Activated naive CD4-positive, alpha-beta T cell treated with anti-CD3 and anti-CD28 coated beads for 36 hours (primary cell): ENCODE measurements at regions not wholly inside any gene's neighbourhood (a gene's known extent, or its start where the extent isn't known, plus 50 kb on each side); places are given as distances from the start of the nearest gene placed in this dataset.

Experiments used
- CTCF ChIA-PET: fragments of 350-600 bp; sonication (Branson Sonifier 250); formaldehyde crosslinking; loops from one replicate; lab custom pipeline; 2021; ENCODE audit warnings: antibody characterized with exemption; lab: Charles Lee
- DNase-seq: peaks from one replicate; pipeline ENCODE4 v3.0.0-alpha.2; 2020
- H3K27ac Mint-ChIP-seq: one replicate; pipeline ENCODE4 v1.8.0; 2021; ENCODE audit warnings: mild to moderate bottlenecking, mixed read lengths
- H3K27me3 Mint-ChIP-seq: one replicate; pipeline ENCODE4 v1.8.0; 2021; ENCODE audit warnings: low read depth, mixed read lengths
- H3K36me3 Mint-ChIP-seq: one replicate; pipeline ENCODE4 v1.8.0; 2021; ENCODE audit warnings: low read depth, mixed read lengths
- H3K4me1 Mint-ChIP-seq: one replicate; pipeline ENCODE4 v1.8.0; 2021; ENCODE audit warnings: low read depth, mixed read lengths
- H3K4me3 Mint-ChIP-seq: one replicate; pipeline ENCODE4 v1.8.0; 2021; ENCODE audit warnings: mild to moderate bottlenecking, moderate library complexity, mixed read lengths
- H3K9me3 Mint-ChIP-seq: one replicate; pipeline ENCODE4 v1.8.0; 2021; ENCODE audit warnings: mixed read lengths
- intact Hi-C: fragments of 100-400 bp; cut with micrococcal nuclease; formaldehyde crosslinking; loops from one replicate; pipeline ENCODE4 v1.15.1; 2023

DNA sequence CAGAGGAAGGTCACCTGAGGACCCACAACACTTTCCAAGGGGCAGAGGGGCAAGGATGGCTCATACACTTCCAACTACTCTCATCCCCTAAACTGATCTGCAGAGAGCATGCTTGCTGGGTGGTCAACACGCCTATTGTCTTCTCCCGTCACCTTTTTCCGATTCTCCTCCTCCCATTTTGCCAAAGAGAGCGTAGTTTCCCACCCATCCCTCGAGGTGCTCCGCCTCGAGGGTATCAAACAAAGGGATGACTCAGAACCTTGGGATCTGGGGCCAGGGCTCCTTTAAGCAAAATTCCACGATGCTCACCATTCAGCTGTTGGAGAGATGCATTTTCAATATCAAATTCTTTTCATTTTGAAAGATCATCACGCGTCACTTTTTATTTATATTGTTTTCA lies 507.5 kb upstream of the SULF2 start:
- Mint-ChIP-seq H3K36me3 (no peaks in the 10 kb centered on the region), H3K27me3 (peaks cover 7% of the 10 kb centered on the region), H3K4me3 (no peak overlapping the region), H3K9me3 (no peaks in the 10 kb centered on the region), H3K4me1 (no peaks in the 10 kb centered on the region), H3K27ac (no peak overlapping the region)
- no peak for DNase-seq
- CTCF ChIA-PET = no interaction called here
- intact Hi-C loops = no loop called here

DNA sequence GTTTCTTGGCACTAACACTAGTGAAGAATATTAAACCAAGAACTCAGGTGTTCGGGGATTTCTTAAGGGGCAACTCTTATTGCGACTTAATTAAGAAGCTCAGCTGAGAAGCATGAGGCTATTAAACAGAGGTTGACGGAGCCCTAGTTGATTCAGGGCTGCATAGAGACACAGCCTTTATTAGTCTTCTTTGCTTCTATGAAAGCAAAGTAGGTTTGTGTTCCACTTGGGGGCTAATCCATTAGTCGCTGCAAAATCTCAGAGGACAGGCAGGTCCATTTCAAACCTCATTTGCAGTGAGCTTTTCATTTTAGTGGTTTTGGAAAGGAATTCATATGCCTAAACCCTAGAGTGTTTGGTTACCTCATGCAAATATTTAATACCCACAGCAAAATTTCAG lies 506.6 kb upstream of the SULF2 start:
- CTCF ChIA-PET = no interaction called here
- peaks cover 7% of the 10 kb centered on the region for H3K27me3 Mint-ChIP-seq
- H3K4me3 Mint-ChIP-seq = no peak overlapping the region
- no peaks in the 10 kb centered on the region for H3K9me3 Mint-ChIP-seq
- H3K4me1 Mint-ChIP-seq = no peaks in the 10 kb centered on the region
- DNase-seq = no peak
- no peaks in the 10 kb centered on the region for H3K36me3 Mint-ChIP-seq
- no peak overlapping the region for H3K27ac Mint-ChIP-seq
- intact Hi-C loops = no loop called here

GRCh38 chr20:48288930-48289507 lies 503.7 kb upstream of the SULF2 start:
- no peak for DNase-seq
- CTCF ChIA-PET = no interaction called here
- Mint-ChIP-seq H3K36me3 (no peaks in the 10 kb centered on the region), H3K27me3 (peaks cover 7% of the 10 kb centered on the region), H3K4me3 (no peak overlapping the region), H3K9me3 (no peaks in the 10 kb centered on the region), H3K27ac (no peak overlapping the region), H3K4me1 (no peaks in the 10 kb centered on the region)
- intact Hi-C loops = no loop called here

GRCh38 chr20:48287552-48288170 lies 502.4 kb upstream of the SULF2 start:
- Mint-ChIP-seq H3K27ac (no peak overlapping the region), H3K4me1 (no peaks in the 10 kb centered on the region), H3K27me3 (peaks cover 5% of the 10 kb centered on the region), H3K9me3 (no peaks in the 10 kb centered on the region), H3K36me3 (no peaks in the 10 kb centered on the region), H3K4me3 (no peak overlapping the region)
- intact Hi-C loops = no loop called here
- no peak for DNase-seq
- CTCF ChIA-PET = no interaction called here

GRCh38 chr20:48287021-48287494 lies 501.8 kb upstream of the SULF2 start:
- no peaks in the 10 kb centered on the region for H3K36me3 Mint-ChIP-seq
- no peaks in the 10 kb centered on the region for H3K9me3 Mint-ChIP-seq
- H3K4me1 Mint-ChIP-seq = no peaks in the 10 kb centered on the region
- H3K27ac Mint-ChIP-seq = no peak overlapping the region
- DNase-seq = no peak
- intact Hi-C loops = no loop called here
- no peak overlapping the region for H3K4me3 Mint-ChIP-seq
- H3K27me3 Mint-ChIP-seq = peaks cover 5% of the 10 kb centered on the region
- CTCF ChIA-PET = no interaction called here

GRCh38 chr20:48286601-48287000 lies 501.3 kb upstream of the SULF2 start:
- intact Hi-C loops = no loop called here
- DNase-seq = no peak
- no peaks in the 10 kb centered on the region for H3K36me3 Mint-ChIP-seq
- H3K27me3 Mint-ChIP-seq = peaks cover 5% of the 10 kb centered on the region
- no peak overlapping the region for H3K4me3 Mint-ChIP-seq
- H3K4me1 Mint-ChIP-seq = no peaks in the 10 kb centered on the region
- CTCF ChIA-PET = no interaction called here
- no peak overlapping the region for H3K27ac Mint-ChIP-seq
- no peaks in the 10 kb centered on the region for H3K9me3 Mint-ChIP-seq

DNA sequence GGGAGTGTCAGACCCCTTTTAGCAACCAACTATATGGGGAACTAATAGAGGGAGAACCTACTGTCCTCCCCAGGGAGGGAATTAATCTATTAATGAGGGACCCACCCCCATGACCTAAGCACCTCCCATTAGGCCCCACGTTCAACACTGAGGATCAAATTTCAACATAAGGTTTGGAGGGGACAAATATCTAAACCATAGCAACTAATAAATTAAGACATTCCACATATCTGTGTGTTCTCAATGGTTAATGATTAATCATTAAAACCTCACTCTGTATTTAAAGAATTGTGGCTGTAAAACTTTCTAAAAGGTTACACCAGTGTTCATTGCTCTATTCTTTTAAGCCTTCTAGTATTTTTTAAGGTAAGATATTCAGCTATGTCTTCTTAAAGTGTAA lies 500.4 kb upstream of the SULF2 start:
- H3K9me3 Mint-ChIP-seq = no peaks in the 10 kb centered on the region
- DNase-seq = no peak
- H3K36me3 Mint-ChIP-seq = no peaks in the 10 kb centered on the region
- peaks cover 5% of the 10 kb centered on the region for H3K27me3 Mint-ChIP-seq
- H3K4me1 Mint-ChIP-seq = no peaks in the 10 kb centered on the region
- intact Hi-C loops = no loop called here
- CTCF ChIA-PET = no interaction called here
- H3K27ac Mint-ChIP-seq = no peak overlapping the region
- no peak overlapping the region for H3K4me3 Mint-ChIP-seq

DNA sequence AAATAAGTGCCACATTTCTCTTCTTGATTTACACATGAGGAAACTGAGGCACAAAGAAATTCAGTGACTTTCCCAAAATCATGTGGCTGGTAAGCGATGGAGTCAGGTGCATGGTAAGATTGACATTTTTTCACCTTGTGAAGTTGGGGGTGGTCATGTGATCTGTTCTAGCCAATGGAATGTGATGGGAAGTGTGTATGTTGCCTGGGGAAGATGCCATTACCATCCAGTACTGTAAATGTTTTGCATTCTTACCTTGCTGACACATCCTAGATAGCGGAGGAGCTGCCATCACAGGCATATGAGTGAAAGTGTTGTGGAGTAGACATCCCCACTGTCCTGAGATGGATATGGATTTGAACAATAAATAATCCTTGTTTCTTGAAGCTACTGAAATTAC lies 499.6 kb upstream of the SULF2 start:
- Mint-ChIP-seq H3K9me3 (no peaks in the 10 kb centered on the region), H3K27me3 (peaks cover under 1% of the 10 kb centered on the region), H3K4me1 (no peaks in the 10 kb centered on the region), H3K4me3 (no peak overlapping the region), H3K36me3 (no peaks in the 10 kb centered on the region), H3K27ac (no peak overlapping the region)
- intact Hi-C loops = no loop called here
- CTCF ChIA-PET = no interaction called here
- no peak for DNase-seq

- Mint-ChIP-seq H3K4me3 (no peak overlapping the region), H3K27me3 (no peaks in the 10 kb centered on the region), H3K4me1 (no peaks in the 10 kb centered on the region), H3K36me3 (no peaks in the 10 kb centered on the region), H3K9me3 (no peaks in the 10 kb centered on the region), H3K27ac (no peak overlapping the region)
- no peak for DNase-seq
- CTCF ChIA-PET = no interaction called here
- intact Hi-C loops = no loop called here
Observed at GRCh38 chr20:48284315-48284714, 499.0 kb upstream of the SULF2 start.

DNA sequence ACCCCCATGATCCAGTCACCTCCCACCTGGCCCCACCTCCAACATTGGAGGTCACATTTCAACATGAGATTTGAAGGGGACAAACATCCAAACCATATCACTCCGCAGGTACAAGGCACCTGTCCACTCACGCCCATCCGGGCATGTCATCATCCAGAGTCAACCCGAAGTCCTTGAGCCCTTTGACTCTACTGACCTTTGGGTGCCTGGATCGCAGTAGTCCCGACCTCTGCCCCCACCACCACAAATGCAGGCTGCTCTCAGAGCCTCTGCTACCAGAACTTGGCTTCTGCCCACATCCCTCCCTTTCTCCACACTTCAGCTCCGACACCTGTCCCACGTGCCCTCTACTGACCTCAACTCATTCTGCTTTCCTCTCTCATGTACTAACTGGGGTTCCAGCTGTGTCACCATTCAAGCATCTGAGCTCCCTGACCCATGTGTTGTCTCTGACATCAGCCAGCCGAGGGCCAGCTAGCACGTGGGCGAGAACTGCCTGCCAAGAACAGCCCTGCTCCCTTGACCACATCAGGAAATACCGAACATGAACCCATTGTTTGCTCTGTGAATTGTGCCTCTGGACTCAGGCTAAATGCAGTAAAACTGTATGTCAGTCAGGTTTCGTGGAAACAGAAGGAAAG lies 498.3 kb upstream of the SULF2 start:
- Mint-ChIP-seq H3K27me3 (no peaks in the 10 kb centered on the region), H3K4me1 (no peaks in the 10 kb centered on the region), H3K36me3 (no peaks in the 10 kb centered on the region), H3K27ac (no peak overlapping the region), H3K9me3 (no peaks in the 10 kb centered on the region), H3K4me3 (no peak overlapping the region)
- DNase-seq = no peak
- CTCF ChIA-PET = no interaction called here
- intact Hi-C loops = no loop called here

GRCh38 chr20:48282591-48283228 lies 497.4 kb upstream of the SULF2 start:
- Mint-ChIP-seq H3K4me1 (no peaks in the 10 kb centered on the region), H3K9me3 (no peaks in the 10 kb centered on the region), H3K27ac (no peak overlapping the region), H3K36me3 (no peaks in the 10 kb centered on the region), H3K4me3 (no peak overlapping the region), H3K27me3 (no peaks in the 10 kb centered on the region)
- CTCF ChIA-PET = no interaction called here
- DNase-seq = no peak
- intact Hi-C loops = no loop called here

DNA sequence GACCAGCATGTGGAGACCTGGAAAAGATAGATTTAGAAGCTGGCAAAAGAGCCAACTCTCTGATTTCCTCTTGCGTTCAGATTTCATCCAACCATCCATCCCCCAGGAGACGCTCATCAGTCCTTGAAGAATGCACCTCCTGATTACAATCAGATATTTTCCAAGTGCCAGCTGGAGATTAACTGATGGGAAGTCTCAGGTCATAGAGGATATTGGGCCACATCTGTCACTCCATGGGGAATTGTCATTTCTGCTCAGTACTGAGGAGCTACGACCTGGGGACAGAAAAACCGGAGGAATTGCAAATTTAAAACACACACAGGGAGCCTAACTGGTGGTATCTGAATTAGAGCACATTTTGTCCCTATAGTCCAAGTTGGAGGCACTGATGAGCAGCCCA lies 496.2 kb upstream of the SULF2 start:
- Mint-ChIP-seq H3K27me3 (no peaks in the 10 kb centered on the region), H3K9me3 (no peaks in the 10 kb centered on the region), H3K36me3 (no peaks in the 10 kb centered on the region), H3K27ac (no peak overlapping the region), H3K4me3 (no peak overlapping the region), H3K4me1 (no peaks in the 10 kb centered on the region)
- CTCF ChIA-PET = no interaction called here
- intact Hi-C loops = no loop called here
- no peak for DNase-seq
